ENCODE measurements at regions not wholly inside any gene's neighbourhood (a gene's known extent, or its start where the extent isn't known, plus 50 kb on each side); places are given as distances from the start of the nearest gene placed in this dataset.

GRCh38 chr11:64489831-64490441, 65.8 kb upstream of the SLC22A11 start:
- peak; percentile 94 for TF ChIP-seq CTCF (IDR thresholded peaks at IDR 0.05; ENCODE audit: low read depth, low read length, poor library complexity, severe bottlenecking)
- TF ChIP-seq EZH2phosphoT487 (IDR thresholded peaks at IDR 0.05; ENCODE audit: borderline replicate concordance, low read length): no peak

Data from DOHH2 (cell line).